Cardiac fibroblast (primary cell): ENCODE measurements at regions not wholly inside any gene's neighbourhood (a gene's known extent, or its start where the extent isn't known, plus 50 kb on each side); places are given as distances from the start of the nearest gene placed in this dataset.

Experiments
- DNase-seq, 2 donors: peaks; one replicate each; pipeline versions ENCODE4 v3.0.0 to v3.0.0-alpha.2; 2010; ENCODE audit warnings: low read depth in 2 of 2
- H3K4me3 ChIP-seq, 2 donors: replicated peaks in 1 of 2; 1 replicate in 1 of 2; 2 replicates in 1 of 2; pipeline ENCODE4 v1.5.1; 2011; ENCODE audit warnings: low read depth in 2 of 2, low read length in 2 of 2, mild to moderate bottlenecking in 2 of 2, moderate library complexity in 1 of 2
- CTCF ChIP-seq: IDR thresholded peaks from one replicate; pipeline ENCODE4 v1.5.1; 2011; ENCODE audit warnings: low read depth, mild to moderate bottlenecking, low read length, inconsistent platforms

- no peak for DNase-seq
- no peak overlapping the region for H3K4me3 ChIP-seq
These were observed 415.9 kb upstream of the SULF2 start for GRCh38 chr20:48201188-48201587.

GRCh38 chr20:48198929-48199451 lies 413.7 kb upstream of the SULF2 start:
- no peak overlapping the region for H3K4me3 ChIP-seq
- DNase-seq, result peak in 1 of 2 donors; percentile 37
- no peak for TF ChIP-seq CTCF

More at GRCh38 chr20:48201188-48201587, 415.9 kb upstream of the SULF2 start:
- no peak for TF ChIP-seq CTCF

GRCh38 chr20:48197066-48197465 lies 411.8 kb upstream of the SULF2 start:
- H3K4me3 ChIP-seq, result no peak overlapping the region
- DNase-seq, result peak in 1 of 2 donors; percentile 30
- TF ChIP-seq CTCF, result no peak

GRCh38 chr20:48196486-48196885 lies 411.2 kb upstream of the SULF2 start:
- TF ChIP-seq CTCF, result no peak
- DNase-seq, result no peak
- H3K4me3 ChIP-seq, result no peak overlapping the region

GRCh38 chr20:48196001-48196400 lies 410.7 kb upstream of the SULF2 start:
- TF ChIP-seq CTCF, result no peak
- DNase-seq, result no peak
- no peak overlapping the region for H3K4me3 ChIP-seq

GRCh38 chr20:48195121-48195870 lies 410.0 kb upstream of the SULF2 start:
- no peak overlapping the region for H3K4me3 ChIP-seq
- no peak for DNase-seq
- no peak for TF ChIP-seq CTCF

GRCh38 chr20:48194583-48194982 lies 409.3 kb upstream of the SULF2 start:
- no peak overlapping the region for H3K4me3 ChIP-seq
- DNase-seq, result no peak
- TF ChIP-seq CTCF, result no peak
